ENCODE measurements at regions not wholly inside any gene's neighbourhood (a gene's known extent, or its start where the extent isn't known, plus 50 kb on each side); places are given as distances from the start of the nearest gene placed in this dataset.

GRCh38 chr2:9102861-9103662, 99.6 kb upstream of the MBOAT2 start:
- Mint-ChIP-seq H3K9me3 (no peaks in the 10 kb centered on the region), H3K4me3 (no peak overlapping the region), H3K27ac (ENCODE audit: unreplicated experiment) (peak overlapping the region; percentile 32), H3K4me1 (peaks cover 39% of the 10 kb centered on the region), H3K27me3 (ENCODE audit: low read depth) (peaks cover 3% of the 10 kb centered on the region), H3K36me3 (ENCODE audit: low read depth) (no peaks in the 10 kb centered on the region)
- no peak for DNase-seq (ENCODE audit: low read depth, low spot score)
- no peak for TF ChIP-seq CTCF (conservative IDR thresholded peaks at IDR 0.05)

GRCh38 chr2:9101763-9102425, 98.4 kb upstream of the MBOAT2 start:
- TF ChIP-seq CTCF (conservative IDR thresholded peaks at IDR 0.05) = no peak
- H3K27ac Mint-ChIP-seq (ENCODE audit: unreplicated experiment) = no peak overlapping the region
- no peak for DNase-seq (ENCODE audit: low read depth, low spot score)

GRCh38 chr2:9100080-9100876, 96.8 kb upstream of the MBOAT2 start:
- TF ChIP-seq CTCF (conservative IDR thresholded peaks at IDR 0.05) = no peak
- Mint-ChIP-seq H3K27me3 (ENCODE audit: low read depth) (no peaks in the 10 kb centered on the region), H3K4me1 (peaks cover 42% of the 10 kb centered on the region), H3K27ac (ENCODE audit: unreplicated experiment) (no peak overlapping the region), H3K4me3 (no peak overlapping the region), H3K9me3 (no peaks in the 10 kb centered on the region), H3K36me3 (ENCODE audit: low read depth) (no peaks in the 10 kb centered on the region)
- DNase-seq (ENCODE audit: low read depth, low spot score) = no peak

More at GRCh38 chr2:9101763-9102425, 98.4 kb upstream of the MBOAT2 start:
- peaks cover 3% of the 10 kb centered on the region for H3K27me3 Mint-ChIP-seq (ENCODE audit: low read depth)
- H3K9me3 Mint-ChIP-seq = no peaks in the 10 kb centered on the region
- H3K36me3 Mint-ChIP-seq (ENCODE audit: low read depth) = no peaks in the 10 kb centered on the region
- H3K4me1 Mint-ChIP-seq = peaks cover 41% of the 10 kb centered on the region
- H3K4me3 Mint-ChIP-seq = no peak overlapping the region

- Mint-ChIP-seq H3K9me3 (no peaks in the 10 kb centered on the region), H3K36me3 (ENCODE audit: low read depth) (no peaks in the 10 kb centered on the region), H3K4me1 (peaks cover 42% of the 10 kb centered on the region), H3K4me3 (no peak overlapping the region), H3K27me3 (ENCODE audit: low read depth) (no peaks in the 10 kb centered on the region), H3K27ac (ENCODE audit: unreplicated experiment) (no peak overlapping the region)
- no peak for TF ChIP-seq CTCF (conservative IDR thresholded peaks at IDR 0.05)
- DNase-seq (ENCODE audit: low read depth, low spot score) = no peak
Observed at GRCh38 chr2:9099341-9099751, 95.9 kb upstream of the MBOAT2 start.

- Mint-ChIP-seq H3K27me3 (ENCODE audit: low read depth) (peaks cover 3% of the 10 kb centered on the region), H3K36me3 (ENCODE audit: low read depth) (no peaks in the 10 kb centered on the region), H3K4me3 (no peak overlapping the region), H3K9me3 (no peaks in the 10 kb centered on the region), H3K27ac (ENCODE audit: unreplicated experiment) (no peak overlapping the region), H3K4me1 (peaks cover 36% of the 10 kb centered on the region)
- TF ChIP-seq CTCF (conservative IDR thresholded peaks at IDR 0.05) = no peak
- no peak for DNase-seq (ENCODE audit: low read depth, low spot score)
Observed at GRCh38 chr2:9097892-9098291, 94.4 kb upstream of the MBOAT2 start.

Data from neural crest cell (in vitro differentiated cells).